ENCODE measurements at regions not wholly inside any gene's neighbourhood (a gene's known extent, or its start where the extent isn't known, plus 50 kb on each side); places are given as distances from the start of the nearest gene placed in this dataset.

- ChIA-PET CTCF (interaction anchor here (1.1 to 1.5 kb wide), 2 partner anchors 9 to 11 kb away, joined by 3 to 6 read pairs; no protein-coding TSS in a partner anchor), POLR2A (no interaction called here)
- TF ChIP-seq, protein P1, sequence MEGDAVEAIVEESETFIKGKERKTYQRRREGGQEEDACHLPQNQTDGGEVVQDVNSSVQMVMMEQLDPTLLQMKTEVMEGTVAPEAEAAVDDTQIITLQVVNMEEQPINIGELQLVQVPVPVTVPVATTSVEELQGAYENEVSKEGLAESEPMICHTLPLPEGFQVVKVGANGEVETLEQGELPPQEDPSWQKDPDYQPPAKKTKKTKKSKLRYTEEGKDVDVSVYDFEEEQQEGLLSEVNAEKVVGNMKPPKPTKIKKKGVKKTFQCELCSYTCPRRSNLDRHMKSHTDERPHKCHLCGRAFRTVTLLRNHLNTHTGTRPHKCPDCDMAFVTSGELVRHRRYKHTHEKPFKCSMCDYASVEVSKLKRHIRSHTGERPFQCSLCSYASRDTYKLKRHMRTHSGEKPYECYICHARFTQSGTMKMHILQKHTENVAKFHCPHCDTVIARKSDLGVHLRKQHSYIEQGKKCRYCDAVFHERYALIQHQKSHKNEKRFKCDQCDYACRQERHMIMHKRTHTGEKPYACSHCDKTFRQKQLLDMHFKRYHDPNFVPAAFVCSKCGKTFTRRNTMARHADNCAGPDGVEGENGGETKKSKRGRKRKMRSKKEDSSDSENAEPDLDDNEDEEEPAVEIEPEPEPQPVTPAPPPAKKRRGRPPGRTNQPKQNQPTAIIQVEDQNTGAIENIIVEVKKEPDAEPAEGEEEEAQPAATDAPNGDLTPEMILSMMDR (IDR thresholded peaks at IDR 0.05; ENCODE audit: control extremely low read depth, extremely low read depth, low read depth, missing control alignments) = no peak
- DNase-seq (ENCODE audit: extremely low spot score) = no peak
These were observed 107.9 kb upstream of the SELENOP start for GRCh38 chr5:42919600-42919999.

DNA sequence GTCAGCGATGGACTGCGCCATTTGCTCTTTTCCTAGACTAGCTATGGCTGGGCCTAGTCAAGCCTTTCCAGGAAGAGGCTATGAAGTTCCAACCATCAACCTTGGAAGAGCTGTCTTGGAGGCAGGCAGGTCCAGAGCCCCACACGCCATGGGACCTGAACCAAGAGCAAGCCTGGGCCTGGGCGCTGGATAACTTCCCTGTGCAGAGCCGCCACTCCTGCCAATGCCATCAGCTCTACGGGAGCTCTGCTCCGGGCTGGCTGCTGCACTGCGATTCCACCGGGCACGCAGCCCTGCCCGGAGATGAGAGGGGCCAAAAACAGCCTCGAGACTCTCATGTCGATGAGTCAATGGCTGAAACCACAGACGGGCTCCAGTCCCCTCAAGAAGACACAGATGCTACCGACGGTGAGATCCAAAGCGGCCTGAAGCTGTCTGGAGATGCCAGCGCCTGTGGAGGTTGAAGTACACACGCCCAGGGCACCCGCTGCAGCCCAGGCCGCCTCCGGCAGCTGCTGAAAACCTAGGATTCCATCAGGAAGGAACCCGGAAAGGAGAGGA is 103.7 kb upstream of the SELENOP start:
- TF ChIP-seq, protein P1 (IDR thresholded peaks at IDR 0.05; ENCODE audit: control extremely low read depth, extremely low read depth, low read depth, missing control alignments) = no peak
- DNase-seq (ENCODE audit: extremely low spot score) = no peak
- ChIA-PET POLR2A (no interaction called here), CTCF (interaction anchor here (1.0 to 1.6 kb wide), 3 partner anchors 11 to 34 kb away, joined by 3 to 5 read pairs (median 3); no protein-coding TSS in a partner anchor)

GRCh38 chr5:42912184-42912798 is 100.6 kb upstream of the SELENOP start:
- TF ChIP-seq, protein P1 (IDR thresholded peaks at IDR 0.05; ENCODE audit: control extremely low read depth, extremely low read depth, low read depth, missing control alignments) = peak; percentile 34
- CTCF ChIA-PET = interaction anchor here (0.7 to 2.7 kb wide), 10 partner anchors 16 to 477 kb away, joined by 3 to 8 read pairs (median 3); no protein-coding TSS in a partner anchor
- DNase-seq (ENCODE audit: extremely low spot score) = no peak

GRCh38 chr5:42908509-42909488 is 97.1 kb upstream of the SELENOP start:
- TF ChIP-seq, protein P1 (IDR thresholded peaks at IDR 0.05; ENCODE audit: control extremely low read depth, extremely low read depth, low read depth, missing control alignments) = peak; percentile 79
- ChIA-PET CTCF (interaction anchor here (0.7 to 5.0 kb wide), 45 partner anchors 8 to 901 kb away, joined by 3 to 29 read pairs (median 4); no protein-coding TSS in a partner anchor), POLR2A (no interaction called here)
- DNase-seq (ENCODE audit: extremely low spot score) = peak; percentile 85

More at GRCh38 chr5:42912184-42912798, 100.6 kb upstream of the SELENOP start:
- POLR2A ChIA-PET = no interaction called here

DNA sequence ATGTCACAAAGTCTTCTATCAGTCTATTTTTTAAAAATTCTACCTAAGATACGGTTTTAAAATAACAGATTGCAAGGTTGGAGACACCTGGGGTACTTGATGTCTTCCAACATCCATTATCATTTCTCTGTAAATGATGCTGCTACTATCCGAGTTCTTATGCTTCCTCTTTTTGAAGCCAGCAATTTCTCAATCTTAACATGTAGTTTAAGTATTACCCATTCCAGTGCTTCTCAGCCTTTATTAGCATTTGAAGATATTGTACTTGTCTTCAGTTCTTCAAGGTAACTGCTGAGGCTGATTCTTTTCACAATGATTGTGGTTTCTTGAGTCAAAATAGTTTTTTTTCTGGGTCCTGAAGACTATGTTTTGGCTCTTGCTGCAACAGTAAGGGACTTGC is 96.4 kb upstream of the SELENOP start:
- ChIA-PET POLR2A (no interaction called here), CTCF (interaction anchor here (0.8 to 5.0 kb wide), 22 partner anchors 11 to 900 kb away, joined by 3 to 29 read pairs (median 7); no protein-coding TSS in a partner anchor)
- TF ChIP-seq, protein P1 (IDR thresholded peaks at IDR 0.05; ENCODE audit: control extremely low read depth, extremely low read depth, low read depth, missing control alignments) = no peak
- DNase-seq (ENCODE audit: extremely low spot score) = no peak

DNA sequence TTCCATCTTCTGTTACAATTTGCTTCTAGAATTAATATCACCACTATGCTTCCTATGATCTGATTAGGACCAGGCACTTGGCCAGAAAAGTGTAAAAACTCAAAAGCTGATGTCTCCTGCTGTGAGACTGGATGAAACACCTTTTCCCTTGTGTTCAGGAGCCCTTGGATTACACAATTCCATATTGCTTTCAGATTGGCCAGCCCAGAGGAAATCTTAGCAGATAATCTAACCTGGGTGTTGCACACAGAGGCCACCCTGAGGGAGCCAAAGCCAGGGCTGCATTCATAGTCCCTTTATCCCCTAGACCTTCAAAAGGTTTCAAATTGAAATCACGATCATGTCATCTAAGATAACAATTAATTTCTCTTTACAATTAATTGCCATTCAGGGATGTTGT is 94.1 kb upstream of the SELENOP start:
- no peak for DNase-seq (ENCODE audit: extremely low spot score)
- CTCF ChIA-PET = interaction anchor here (1.9 kb wide), 1 partner anchor 16 kb away, joined by 6 read pairs; no protein-coding TSS in a partner anchor
- TF ChIP-seq, protein P1 (IDR thresholded peaks at IDR 0.05; ENCODE audit: control extremely low read depth, extremely low read depth, low read depth, missing control alignments) = no peak
- POLR2A ChIA-PET = no interaction called here
